GM12875 (cell line): ENCODE measurements at regions not wholly inside any gene's neighbourhood (a gene's known extent, or its start where the extent isn't known, plus 50 kb on each side); places are given as distances from the start of the nearest gene placed in this dataset.

Experiments
- H3K4me3 ChIP-seq: one replicate; pipeline ENCODE4 v1.5.1; 2011; ENCODE audit warnings: low read depth, low read length, control low read depth
- CTCF ChIP-seq: IDR thresholded peaks from 2 replicates; pipeline ENCODE4 v1.5.1; 2011; ENCODE audit warnings: low read depth, mild to moderate bottlenecking, control low read depth, inconsistent platforms, low read length, moderate library complexity, borderline replicate concordance; ENCODE audit not compliant: insufficient read depth

- no peak for TF ChIP-seq CTCF
- H3K4me3 ChIP-seq: no peak overlapping the region
These were observed 824.7 kb upstream of the NECTIN3 start for GRCh38 chr3:110246796-110247376.

- TF ChIP-seq CTCF: no peak
These were observed 823.0 kb upstream of the NECTIN3 start for GRCh38 chr3:110248666-110249065.

GRCh38 chr3:110253794-110254193 is 817.8 kb upstream of the NECTIN3 start:
- TF ChIP-seq CTCF: no peak

More at GRCh38 chr3:110248666-110249065, 823.0 kb upstream of the NECTIN3 start:
- no peak overlapping the region for H3K4me3 ChIP-seq

GRCh38 chr3:110254591-110254990 is 817.0 kb upstream of the NECTIN3 start:
- no peak for TF ChIP-seq CTCF
- no peak overlapping the region for H3K4me3 ChIP-seq

More at GRCh38 chr3:110253794-110254193, 817.8 kb upstream of the NECTIN3 start:
- no peak overlapping the region for H3K4me3 ChIP-seq

GRCh38 chr3:110261141-110261540 is 810.5 kb upstream of the NECTIN3 start:
- no peak overlapping the region for H3K4me3 ChIP-seq
- no peak for TF ChIP-seq CTCF

GRCh38 chr3:110262896-110263295 is 808.7 kb upstream of the NECTIN3 start:
- H3K4me3 ChIP-seq: no peak overlapping the region
- TF ChIP-seq CTCF: no peak

GRCh38 chr3:110265302-110265701 is 806.3 kb upstream of the NECTIN3 start:
- H3K4me3 ChIP-seq: no peak overlapping the region
- TF ChIP-seq CTCF: no peak
